ENCODE measurements at regions not wholly inside any gene's neighbourhood (a gene's known extent, or its start where the extent isn't known, plus 50 kb on each side); places are given as distances from the start of the nearest gene placed in this dataset.

- H3K27me3 ChIP-seq, result peaks cover 0 to 19% (median 0%) of the 10 kb centered on the region in 9 donors
- H3K4me3 ChIP-seq, result no peak overlapping the region
- 79 to 84% (median 82%) methylated on average over 18 of the region's 18 CpGs for WGBS, 4 donors
- intact Hi-C loops (cut with DNase I), result no loop called here
- H3K9me3 ChIP-seq, result no peaks in the 10 kb centered on the region
- DNase-seq (no peak), ATAC-seq (no peak)
- peak overlapping the region in 1 of 12 donors; percentile 24 for H3K27ac ChIP-seq
- H3K4me1 ChIP-seq, result no peaks in the 10 kb centered on the region
- TF ChIP-seq CTCF (IDR thresholded peaks at IDR 0.05) (no peak), POLR2A (IDR thresholded peaks at IDR 0.05) (no peak)
- no peaks in the 10 kb centered on the region for H3K36me3 ChIP-seq
Observed at GRCh38 chr22:47291565-47292495, 529.4 kb downstream of the TBC1D22A start.

- intact Hi-C loops (cut with DNase I), result no loop called here
- Histone ChIP-seq H3K27me3 (peaks cover 0 to 13% (median 0%) of the 10 kb centered on the region in 9 donors), H3K36me3 (no peaks in the 10 kb centered on the region), H3K4me3 (no peak overlapping the region), H3K27ac (no peak overlapping the region), H3K4me1 (no peaks in the 10 kb centered on the region), H3K9me3 (no peaks in the 10 kb centered on the region)
- TF ChIP-seq CTCF (IDR thresholded peaks at IDR 0.05), result no peak
- TF ChIP-seq POLR2A (IDR thresholded peaks at IDR 0.05), result no peak
- DNase-seq (no peak), ATAC-seq (no peak)
- 78 to 87% (median 86%) methylated on average over 20 of the region's 20 CpGs for WGBS, 4 donors
Observed at GRCh38 chr22:47290706-47291430, 528.4 kb downstream of the TBC1D22A start.

- no peak for ATAC-seq
- Histone ChIP-seq H3K4me1 (no peaks in the 10 kb centered on the region), H3K9me3 (no peaks in the 10 kb centered on the region), H3K27ac (no peak overlapping the region), H3K36me3 (no peaks in the 10 kb centered on the region), H3K4me3 (no peak overlapping the region), H3K27me3 (peaks cover 0 to 8% (median 0%) of the 10 kb centered on the region in 9 donors)
- no peak for DNase-seq
- intact Hi-C loops (cut with DNase I), result no loop called here
- WGBS, 4 donors, result 77 to 82% (median 78%) methylated on average over 12 of the region's 12 CpGs
- TF ChIP-seq POLR2A (IDR thresholded peaks at IDR 0.05), result no peak
- TF ChIP-seq CTCF (IDR thresholded peaks at IDR 0.05), result no peak
Observed at GRCh38 chr22:47289336-47289985, 527.0 kb downstream of the TBC1D22A start.

GRCh38 chr22:47288680-47289079 is 526.2 kb downstream of the TBC1D22A start:
- 81 to 90% (median 85%) methylated on average over 6 to 8 of the region's 8 CpGs for WGBS, 4 donors
- H3K27me3 ChIP-seq, result peaks cover 0 to 8% (median 0%) of the 10 kb centered on the region in 9 donors
- H3K9me3 ChIP-seq, result no peaks in the 10 kb centered on the region
- no peaks in the 10 kb centered on the region for H3K36me3 ChIP-seq
- no peak for TF ChIP-seq POLR2A (IDR thresholded peaks at IDR 0.05)
- TF ChIP-seq CTCF (IDR thresholded peaks at IDR 0.05), result no peak
- H3K27ac ChIP-seq, result no peak overlapping the region
- ATAC-seq (no peak), DNase-seq (no peak)
- intact Hi-C loops (cut with DNase I), result no loop called here
- no peak overlapping the region for H3K4me3 ChIP-seq
- H3K4me1 ChIP-seq, result no peaks in the 10 kb centered on the region

Data from heart left ventricle (tissue), 16 donors.